PFSK-1 (cell line): ENCODE measurements at regions not wholly inside any gene's neighbourhood (a gene's known extent, or its start where the extent isn't known, plus 50 kb on each side); places are given as distances from the start of the nearest gene placed in this dataset.

Source experiments
- FOXP2 ChIP-seq: optimal IDR thresholded peaks from 2 replicates; pipeline ENCODE3; 2011; ENCODE audit warnings: borderline replicate concordance, control low read depth, inconsistent platforms; ENCODE audit not compliant: insufficient read depth; ENCODE audit errors: extremely low read length, extremely low read depth
- POLR2AphosphoS5 ChIP-seq: IDR thresholded peaks from 2 replicates; pipeline ENCODE4 v1.6.1; 2012; ENCODE audit warnings: low read depth, mild to moderate bottlenecking, control low read depth, low read length, moderate library complexity
- REST ChIP-seq, 2 experiments: IDR thresholded peaks; 2 replicates each; pipeline versions ENCODE4 v1.6.1 to v1.8.0; 2011 to 2012; ENCODE audit warnings: low read depth in 2 of 2, low read length in 2 of 2, control low read depth in 1 of 2, inconsistent platforms in 1 of 2, mild to moderate bottlenecking in 1 of 2, moderate library complexity in 1 of 2; ENCODE audit not compliant: insufficient read depth in 1 of 2
- SIN3A ChIP-seq: IDR thresholded peaks from 2 replicates; pipeline ENCODE4 v1.6.1; 2012; ENCODE audit warnings: mild to moderate bottlenecking, low read length, moderate library complexity, borderline replicate concordance; ENCODE audit not compliant: insufficient read depth
- TAF1 ChIP-seq: IDR thresholded peaks from 2 replicates; pipeline ENCODE4 v1.6.1; 2012; ENCODE audit warnings: low read length, control low read depth, borderline replicate concordance; ENCODE audit not compliant: insufficient read depth

- TF ChIP-seq TAF1: no peak
- TF ChIP-seq FOXP2: no peak
- no peak for TF ChIP-seq REST (IDR thresholded peaks at IDR 0.05; ENCODE audit: insufficient read depth in 1 of 2, low read depth in 2 of 2, low read length in 2 of 2)
- TF ChIP-seq POLR2AphosphoS5: no peak
- no peak for TF ChIP-seq SIN3A
Measured at GRCh38 chr5:2486373-2486772, 265.1 kb downstream of the IRX2 start.

GRCh38 chr5:2482778-2483177, 268.7 kb downstream of the IRX2 start:
- TF ChIP-seq TAF1 (no peak), FOXP2 (no peak), POLR2AphosphoS5 (no peak), SIN3A (no peak), REST (IDR thresholded peaks at IDR 0.05; ENCODE audit: insufficient read depth in 1 of 2, low read depth in 2 of 2, low read length in 2 of 2) (no peak)

GRCh38 chr5:2480871-2481270, 270.6 kb downstream of the IRX2 start:
- no peak for TF ChIP-seq TAF1
- TF ChIP-seq SIN3A: no peak
- TF ChIP-seq POLR2AphosphoS5: no peak

GRCh38 chr5:2475902-2476301, 275.6 kb downstream of the IRX2 start:
- TF ChIP-seq REST (IDR thresholded peaks at IDR 0.05; ENCODE audit: insufficient read depth in 1 of 2, low read depth in 2 of 2, low read length in 2 of 2): no peak
- TF ChIP-seq FOXP2: no peak
- no peak for TF ChIP-seq TAF1
- TF ChIP-seq POLR2AphosphoS5: no peak
- no peak for TF ChIP-seq SIN3A

- no peak for TF ChIP-seq SIN3A
- no peak for TF ChIP-seq REST (IDR thresholded peaks at IDR 0.05; ENCODE audit: insufficient read depth in 1 of 2, low read depth in 2 of 2, low read length in 2 of 2)
- TF ChIP-seq POLR2AphosphoS5: no peak
- TF ChIP-seq FOXP2: no peak
Measured at GRCh38 chr5:2472670-2473069, 278.8 kb downstream of the IRX2 start.
